Stimulated activated CD4-positive, alpha-beta T cell treated with anti-CD3 and anti-CD28 coated beads, Interleukin-12 subunit alpha, Interleukin-12 subunit beta, amount 100 ng/mL, for 48 hours (primary cell): ENCODE measurements at regions not wholly inside any gene's neighbourhood (a gene's known extent, or its start where the extent isn't known, plus 50 kb on each side); places are given as distances from the start of the nearest gene placed in this dataset.
"Not testable (repeated sequence)": the region's sequence is repeated elsewhere in the genome, so short reads cannot be mapped to it uniquely, and the experiment has no call there.

ENCODE experiments used
- DNase-seq, 3 donors: peaks; one replicate each; pipeline ENCODE4 v3.0.0-alpha.2; 2020; ENCODE audit warnings: low read depth in 2 of 3, low spot score in 1 of 3

DNA sequence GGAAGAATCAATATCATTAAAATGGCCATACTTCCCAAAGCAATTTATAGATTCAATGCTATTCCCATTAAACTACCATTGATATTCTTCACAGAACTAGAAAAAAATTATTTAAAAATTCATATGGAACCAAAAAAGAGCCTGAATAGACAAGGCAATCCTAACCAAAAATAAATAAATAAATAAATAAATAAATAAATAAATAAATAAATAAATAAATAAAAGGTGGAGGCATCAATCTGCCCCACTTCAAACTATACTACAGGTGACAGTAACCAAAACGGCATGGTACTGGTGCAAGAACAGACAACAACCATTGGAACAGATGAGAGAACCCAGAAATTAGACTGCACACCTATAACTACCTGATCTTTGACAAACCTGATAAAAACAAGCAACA is 598.5 kb upstream of the GRM3 start:
- not testable (repeated sequence) for DNase-seq

DNA sequence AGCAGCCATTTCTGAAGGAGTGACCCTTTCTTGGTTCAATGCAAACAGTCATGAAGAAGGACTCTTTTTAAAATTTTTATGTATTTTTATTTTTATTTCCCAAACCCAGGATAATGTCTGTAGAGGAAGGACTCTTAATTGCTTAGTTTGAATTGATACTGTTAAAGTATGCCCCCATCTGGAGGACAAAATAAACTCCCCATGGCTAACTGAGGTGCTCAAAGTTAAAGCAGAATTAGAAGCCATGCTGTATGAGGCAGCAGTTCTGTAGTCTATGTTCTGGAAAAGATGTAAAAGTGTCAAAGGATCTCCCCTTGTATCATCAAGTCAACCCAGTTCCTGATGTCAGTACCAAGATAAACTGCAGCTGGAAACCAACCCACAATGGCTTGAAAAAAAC is 617.9 kb upstream of the GRM3 start:
- DNase-seq, result no peak

DNA sequence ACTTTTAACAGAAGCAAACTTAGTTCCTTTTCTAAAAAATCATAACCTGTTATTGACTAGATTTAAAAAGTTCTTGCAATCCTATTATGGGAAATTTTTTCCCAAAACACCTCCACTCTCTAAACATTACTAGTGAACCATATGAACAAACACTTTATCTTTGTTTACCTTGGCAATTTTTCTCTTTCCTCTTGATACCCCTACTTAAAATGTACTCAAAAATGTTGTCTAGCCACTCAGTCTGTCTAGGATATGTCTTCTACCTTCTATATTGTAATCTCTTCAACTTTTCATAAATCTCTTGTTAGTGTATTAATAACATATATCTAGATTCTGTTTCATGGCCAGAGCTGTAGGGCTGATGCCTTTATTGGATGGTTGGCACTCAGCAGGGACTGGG is 630.0 kb upstream of the GRM3 start:
- no peak for DNase-seq

DNA sequence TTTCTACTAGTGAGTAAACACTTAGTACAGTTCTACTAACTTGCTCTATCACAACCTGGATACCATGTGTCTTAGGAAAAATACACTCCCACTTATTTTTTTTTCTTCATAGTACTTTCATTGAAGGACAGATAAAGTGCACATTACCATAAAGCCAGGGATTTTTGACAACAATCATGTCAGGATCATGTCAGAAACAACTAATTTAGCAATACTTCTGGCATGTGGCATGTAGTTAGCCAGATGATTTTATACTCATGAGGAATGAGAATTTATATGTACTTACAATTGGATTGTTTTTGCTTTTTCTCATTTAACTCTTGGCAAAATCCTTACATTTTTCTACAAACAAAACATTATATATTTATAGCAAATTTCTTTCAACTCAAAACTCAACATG is 630.7 kb upstream of the GRM3 start:
- DNase-seq, result no peak

DNA sequence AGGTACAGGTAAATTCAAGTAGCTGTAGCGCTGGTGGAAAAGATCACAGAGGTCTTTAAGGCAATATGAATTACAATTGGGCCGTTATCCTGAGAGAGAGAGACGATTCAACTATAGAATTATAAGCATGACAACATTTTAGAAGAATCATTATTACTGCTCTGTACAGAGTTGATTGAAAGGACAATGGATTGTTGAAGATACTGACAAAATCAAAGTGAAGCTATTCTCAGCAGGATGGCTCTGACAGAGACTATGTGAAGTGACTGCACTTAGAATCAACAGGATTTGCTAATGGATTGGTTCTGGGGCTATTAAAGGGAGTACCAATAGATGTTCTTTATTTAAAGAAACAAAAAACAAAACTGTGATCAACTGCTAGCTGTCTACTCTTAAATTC is 634.8 kb upstream of the GRM3 start:
- DNase-seq, result no peak

DNA sequence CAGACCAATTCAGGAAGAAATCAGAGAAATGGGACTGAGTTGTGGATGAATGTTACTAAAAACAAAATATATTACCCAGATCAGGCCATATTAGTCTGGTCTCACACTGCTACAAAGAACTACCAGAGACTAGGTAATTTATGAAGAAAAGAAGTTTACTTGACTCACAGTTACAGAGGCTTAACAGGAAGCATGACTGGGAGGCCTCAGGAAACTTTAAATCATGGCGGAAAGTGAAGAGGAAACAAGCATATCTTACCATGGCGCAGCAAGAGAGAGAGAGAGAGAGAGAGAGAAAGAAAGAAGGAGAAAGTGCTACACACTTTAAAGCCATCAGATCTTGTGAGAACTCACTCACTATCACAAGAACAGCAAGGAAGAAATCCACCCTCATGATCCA is 636.8 kb upstream of the GRM3 start:
- DNase-seq, result no peak

DNA sequence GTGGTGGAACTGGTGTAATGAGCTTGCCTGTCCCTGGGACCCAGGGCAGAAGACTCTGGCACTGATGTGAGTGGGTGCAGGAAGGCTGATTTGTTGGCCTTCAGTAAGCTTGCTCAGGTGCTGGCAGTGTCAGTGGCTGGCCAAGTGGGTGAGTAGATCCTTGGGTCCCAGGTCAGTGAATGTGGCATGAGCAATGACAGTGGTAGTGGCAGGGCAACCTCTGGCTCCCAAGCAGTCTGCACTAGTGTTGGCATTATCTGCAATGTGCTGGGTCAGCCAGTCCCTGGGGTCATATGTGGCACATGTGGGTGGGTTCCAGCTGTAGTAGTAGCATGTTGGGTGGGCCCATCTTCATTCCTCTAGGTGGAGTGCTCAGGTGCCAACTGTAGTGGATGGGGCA is 640.9 kb upstream of the GRM3 start:
- DNase-seq, result no peak

DNA sequence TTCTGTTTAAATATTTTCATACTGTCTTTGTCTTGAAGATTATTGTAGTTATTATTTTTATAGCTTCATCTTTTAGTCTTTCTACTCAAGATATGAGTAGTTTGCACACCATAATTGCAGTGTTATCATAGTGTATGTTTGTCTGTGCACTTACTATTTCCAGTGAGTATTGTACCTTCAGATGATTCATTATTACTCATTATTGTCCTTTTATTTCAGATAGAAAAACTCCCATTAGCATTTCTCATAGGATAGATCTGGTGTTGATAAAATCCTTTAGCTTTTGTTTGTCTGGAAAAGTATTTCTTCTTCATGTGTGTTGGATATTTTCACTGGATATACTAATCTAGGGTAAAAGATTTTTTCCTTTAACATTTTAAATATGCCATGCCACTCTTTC is 646.2 kb upstream of the GRM3 start:
- DNase-seq, result no peak

DNA sequence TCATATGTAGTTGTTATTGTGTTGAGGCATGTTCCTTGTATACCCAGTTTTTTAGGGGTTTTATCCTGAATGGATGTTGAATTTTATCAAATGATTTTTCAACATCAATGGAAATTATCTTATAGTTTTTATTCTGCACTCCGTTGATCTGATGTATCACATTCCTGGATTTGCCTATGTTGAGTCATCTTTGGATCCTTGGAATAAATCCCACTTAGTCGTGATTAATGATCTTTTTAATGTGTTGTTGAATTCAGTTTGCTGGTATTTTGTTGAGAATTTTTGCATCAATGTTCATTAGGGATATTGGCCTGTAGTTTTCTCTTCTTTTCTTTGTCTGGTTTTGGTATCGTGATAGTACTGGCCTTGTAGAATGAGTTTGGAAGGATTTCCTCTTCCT is 648.6 kb upstream of the GRM3 start:
- no peak for DNase-seq

DNA sequence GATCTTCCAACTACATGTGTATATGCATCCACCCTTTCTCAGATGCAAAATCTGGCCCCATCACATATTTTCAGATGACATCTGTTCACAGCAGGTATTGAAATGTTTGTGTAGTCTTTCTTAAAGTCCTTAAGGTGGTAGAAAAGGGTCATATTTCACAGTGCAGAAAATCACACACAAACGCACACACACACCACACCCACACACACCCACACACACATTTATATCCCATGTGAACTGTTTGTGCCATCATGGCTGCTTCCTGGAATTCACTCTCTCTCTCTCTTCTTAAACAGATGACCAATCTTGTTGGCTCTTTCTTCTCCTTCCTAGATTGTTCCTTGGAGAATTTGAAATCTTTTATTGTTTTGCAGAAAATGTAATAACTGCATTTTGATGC is 663.0 kb upstream of the GRM3 start:
- DNase-seq, result no peak

DNA sequence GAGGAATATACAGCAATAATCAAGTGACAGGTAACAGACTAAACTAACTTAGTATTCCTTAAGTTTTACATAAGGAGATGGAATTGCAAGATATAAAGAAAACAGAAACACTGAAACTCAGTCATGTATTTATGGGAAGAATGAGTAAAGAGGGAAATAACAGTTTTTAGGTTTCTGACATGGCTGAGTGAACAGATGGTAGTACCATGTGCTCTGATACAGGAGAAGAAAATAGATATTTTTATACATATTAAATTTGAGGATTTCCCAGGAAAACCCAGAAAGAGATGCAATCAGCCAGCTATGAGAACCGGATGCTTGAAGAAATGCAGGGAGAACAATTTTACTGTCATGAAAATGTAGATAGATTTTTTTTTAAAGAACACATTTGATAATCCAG is 669.5 kb upstream of the GRM3 start:
- no peak for DNase-seq

DNA sequence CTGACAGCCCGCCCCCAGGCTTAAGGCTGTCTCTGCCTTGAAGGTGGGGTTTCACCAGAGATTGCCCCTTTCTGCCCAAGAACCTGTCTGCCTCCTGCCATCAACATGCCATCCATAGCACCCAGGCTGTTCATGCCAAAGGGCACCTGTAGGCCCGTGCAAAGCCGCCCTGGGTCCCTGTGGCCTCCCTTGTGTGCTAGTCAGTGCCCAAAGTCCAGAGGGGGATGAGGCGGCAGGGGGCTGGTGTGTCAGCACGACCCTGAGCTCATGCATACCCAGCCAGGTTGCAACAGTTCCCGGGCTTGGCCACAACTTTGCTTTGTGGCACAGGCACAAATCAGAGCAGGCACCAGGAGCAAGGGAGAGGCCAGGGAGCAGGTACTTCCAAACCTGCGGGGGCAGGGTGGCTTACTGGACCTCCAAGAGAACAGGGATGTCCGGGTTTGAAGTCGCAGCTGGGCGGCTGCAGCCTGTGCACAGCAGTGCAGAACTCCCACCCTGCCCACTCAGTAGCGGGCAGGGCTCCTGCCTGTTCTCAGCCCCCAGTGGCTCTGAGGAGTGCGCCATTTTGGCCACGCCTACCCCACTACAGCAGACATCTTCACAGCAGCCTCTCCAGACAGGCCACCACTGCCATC is 671.1 kb upstream of the GRM3 start:
- no peak for DNase-seq

DNA sequence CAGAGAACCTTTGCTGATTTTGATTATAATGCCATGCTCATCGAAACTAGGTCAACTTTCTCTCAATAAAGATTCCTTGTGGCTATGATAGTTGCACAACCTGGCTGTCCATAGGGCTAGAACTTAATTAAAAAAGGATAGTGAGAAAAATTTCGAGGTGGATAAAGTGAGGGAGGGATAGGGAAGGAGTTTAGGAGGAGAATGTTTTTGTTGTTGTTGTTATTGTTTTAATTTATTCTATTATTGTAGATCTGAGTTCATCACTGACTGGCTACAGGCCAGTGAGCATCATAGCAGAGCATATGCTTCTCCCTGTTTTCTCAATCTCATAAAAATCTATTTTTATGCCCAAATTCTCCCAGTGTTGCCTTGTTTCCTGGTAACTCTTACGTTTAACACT is 688.7 kb upstream of the GRM3 start:
- no peak for DNase-seq

DNA sequence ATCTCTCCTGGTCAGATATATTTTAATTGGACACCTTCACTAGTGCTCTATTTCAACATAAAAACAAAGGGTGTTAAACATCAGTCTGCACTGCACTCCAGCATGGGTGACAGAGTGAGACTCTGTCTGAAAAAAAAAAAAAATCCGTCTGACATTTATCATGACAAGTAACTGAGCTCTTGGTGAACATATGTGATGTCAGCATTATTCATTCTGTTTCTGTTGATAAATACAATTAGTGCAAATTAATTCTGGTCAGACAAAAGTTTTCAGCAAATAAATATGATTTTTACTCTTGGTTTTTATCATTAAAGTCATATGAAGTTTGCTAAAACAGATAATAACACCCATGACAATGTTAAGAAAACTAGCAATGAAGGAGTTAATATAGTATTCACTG is 692.8 kb upstream of the GRM3 start:
- DNase-seq, result no peak

DNA sequence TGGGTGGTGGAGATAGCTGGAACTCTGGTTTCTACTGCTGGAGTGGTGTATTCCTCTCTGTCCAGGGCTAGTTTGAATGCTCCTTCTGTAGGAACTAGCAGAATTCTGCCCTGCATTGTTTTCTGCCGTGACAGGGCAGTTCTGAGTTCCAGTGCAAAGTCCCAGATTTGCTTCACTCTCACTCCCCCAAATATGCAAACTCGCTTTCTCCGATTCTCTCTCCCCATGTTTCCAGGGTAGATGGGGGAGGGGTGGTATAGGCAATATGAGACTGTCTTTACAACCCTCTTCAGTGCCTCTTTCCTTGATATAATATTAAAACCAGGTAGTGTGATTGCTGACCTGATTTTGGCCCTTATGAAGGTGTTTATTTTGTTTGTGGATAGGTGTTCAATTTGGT is 693.3 kb upstream of the GRM3 start:
- DNase-seq, result no peak

DNA sequence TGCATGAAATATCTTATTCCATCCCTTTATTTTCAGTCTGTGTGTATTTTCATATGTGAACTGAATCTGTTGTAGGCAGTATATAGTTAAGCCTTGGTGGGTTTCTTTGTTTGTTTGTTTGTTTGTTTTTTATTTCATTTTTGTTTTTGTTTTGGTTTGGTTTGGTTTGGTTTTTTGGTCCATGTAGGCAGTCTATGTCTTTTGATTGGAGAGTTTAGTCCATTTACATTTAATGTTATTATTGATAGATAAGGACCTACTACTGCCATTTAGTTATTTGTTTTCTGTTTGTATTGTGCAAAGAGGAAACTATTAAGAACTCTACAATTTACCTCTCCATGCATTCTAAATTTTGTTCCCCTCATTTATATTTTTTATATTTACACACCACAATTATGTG is 695.9 kb upstream of the GRM3 start:
- DNase-seq, result no peak

DNA sequence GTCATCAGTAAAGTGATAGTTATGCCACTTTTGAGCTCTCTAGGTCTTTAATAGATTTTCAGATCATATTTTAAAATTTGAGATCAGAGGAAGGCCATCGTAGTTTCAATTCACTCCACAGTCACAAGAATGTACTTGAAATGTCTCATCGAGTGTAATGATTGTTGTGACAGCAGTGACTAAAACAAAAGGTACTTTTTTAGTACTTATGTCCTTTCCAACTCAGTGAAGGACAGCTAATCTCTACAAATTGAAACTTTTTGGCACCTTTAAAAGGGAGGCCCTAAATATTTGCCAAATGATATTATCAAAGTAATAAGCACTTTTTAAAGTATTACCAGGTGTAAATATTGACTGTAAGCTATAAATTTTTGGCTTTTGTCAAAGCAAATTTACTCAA is 702.9 kb upstream of the GRM3 start:
- DNase-seq, result no peak

DNA sequence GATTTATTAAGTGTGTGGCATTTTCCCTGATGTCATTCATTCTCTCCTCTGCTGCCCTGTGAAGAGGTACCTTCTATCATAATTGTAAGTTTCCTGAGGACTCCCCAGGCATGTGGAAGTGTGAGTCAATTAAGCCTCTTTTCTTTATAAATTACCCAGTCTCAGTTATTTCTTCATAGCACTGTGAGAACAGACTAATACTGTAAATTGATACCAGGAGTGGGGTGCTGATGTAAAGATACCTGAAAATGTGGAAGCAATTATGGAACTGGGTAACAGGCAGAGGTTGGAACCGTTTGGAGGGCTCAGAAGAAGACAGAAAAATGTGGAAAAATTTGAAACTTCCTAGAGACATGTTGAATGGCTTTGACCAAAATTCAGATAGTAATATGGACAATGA is 711.8 kb upstream of the GRM3 start:
- no peak for DNase-seq

DNA sequence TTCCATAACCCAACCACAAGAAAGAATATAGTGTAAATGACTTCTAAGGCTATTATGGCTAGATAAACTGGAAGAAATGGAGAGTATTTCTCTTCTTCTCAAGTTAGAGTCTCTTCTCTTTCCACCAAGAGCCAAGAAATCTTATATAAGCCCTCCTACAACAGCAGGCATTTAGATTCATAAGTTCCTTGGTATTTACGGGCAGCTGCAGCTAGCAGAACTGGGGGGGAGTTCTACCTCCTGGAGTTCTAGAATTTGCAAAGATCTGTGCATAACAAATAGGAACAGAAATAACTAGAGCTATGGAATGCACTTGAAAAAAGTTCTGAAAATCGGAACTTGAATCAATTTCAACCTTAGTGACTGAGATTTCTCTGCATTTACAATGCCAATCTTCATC is 715.2 kb upstream of the GRM3 start:
- no peak for DNase-seq

DNA sequence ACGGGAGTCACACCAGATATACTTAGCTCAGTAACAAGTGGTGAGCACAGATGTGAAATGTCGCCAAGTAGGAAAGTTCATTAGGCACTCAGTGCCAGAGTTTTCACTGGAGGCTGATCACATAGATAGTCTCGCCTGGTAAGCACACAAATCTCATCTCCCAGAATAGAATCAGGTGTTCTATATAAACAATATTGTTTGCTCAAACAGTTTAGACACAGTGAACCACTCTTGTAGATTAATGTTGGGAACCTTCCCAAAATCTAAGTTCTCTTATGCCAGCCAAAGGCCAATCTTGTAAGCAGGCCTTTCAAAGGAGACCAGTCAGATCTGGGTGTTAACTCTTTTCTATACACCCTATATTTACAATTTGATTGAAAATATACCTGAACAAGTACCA is 716.5 kb upstream of the GRM3 start:
- DNase-seq, result no peak

DNA sequence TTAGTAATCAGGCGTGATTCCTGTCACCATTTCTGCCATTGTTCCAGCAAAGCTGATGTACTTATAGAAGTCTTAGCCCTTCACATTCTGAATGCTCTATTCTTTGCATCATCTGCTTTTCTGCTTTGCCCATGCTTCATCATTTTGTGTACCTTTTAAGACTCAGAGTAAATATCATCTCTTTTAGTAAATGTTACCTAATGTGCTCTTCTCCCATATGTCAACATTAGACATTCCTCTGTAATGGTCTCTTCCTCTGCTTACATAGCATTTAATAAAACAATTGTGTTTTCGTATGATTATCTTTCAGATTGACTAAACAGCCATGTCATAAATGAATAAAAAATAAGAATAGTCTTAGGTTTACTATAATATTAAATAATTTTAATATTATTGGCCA is 719.6 kb upstream of the GRM3 start:
- no peak for DNase-seq

DNA sequence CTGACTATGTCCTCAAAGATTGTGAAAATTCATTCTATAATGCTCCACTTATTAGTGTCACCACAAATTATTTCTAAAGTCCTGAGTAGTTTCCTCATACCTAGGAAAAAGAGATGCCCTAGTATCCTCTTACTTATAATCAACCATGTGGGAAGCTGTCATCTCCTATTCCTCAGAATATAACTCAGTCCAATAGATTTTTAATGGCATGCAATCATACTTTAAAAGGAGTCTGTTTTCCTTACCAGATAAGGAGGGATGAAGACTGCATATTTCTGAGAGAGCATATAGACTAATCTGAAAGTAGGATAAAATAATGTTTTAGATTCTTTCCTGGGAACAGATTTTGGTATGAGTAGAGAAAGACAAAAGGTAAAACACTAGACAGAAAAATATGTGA is 727.7 kb upstream of the GRM3 start:
- no peak for DNase-seq

DNA sequence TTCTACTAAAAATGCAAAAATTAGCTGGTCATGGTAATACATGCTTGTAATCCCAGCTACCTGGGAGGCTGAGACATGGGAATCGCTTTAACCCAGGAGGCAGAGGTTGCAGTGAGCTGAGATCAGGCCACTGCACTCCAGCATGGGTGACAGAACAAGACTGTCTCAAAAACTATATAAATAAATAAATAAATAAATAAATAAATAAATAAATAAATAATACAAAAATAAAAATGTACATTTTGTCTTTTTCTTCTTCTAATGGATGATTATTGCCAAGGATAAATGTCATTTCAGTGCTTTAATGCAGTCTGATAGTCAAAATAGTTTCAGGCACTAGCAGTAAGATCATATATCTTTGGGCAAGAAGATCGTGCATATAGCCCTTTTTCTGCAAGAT is 727.6 kb upstream of the SEMA3D start:
- DNase-seq, result no peak

DNA sequence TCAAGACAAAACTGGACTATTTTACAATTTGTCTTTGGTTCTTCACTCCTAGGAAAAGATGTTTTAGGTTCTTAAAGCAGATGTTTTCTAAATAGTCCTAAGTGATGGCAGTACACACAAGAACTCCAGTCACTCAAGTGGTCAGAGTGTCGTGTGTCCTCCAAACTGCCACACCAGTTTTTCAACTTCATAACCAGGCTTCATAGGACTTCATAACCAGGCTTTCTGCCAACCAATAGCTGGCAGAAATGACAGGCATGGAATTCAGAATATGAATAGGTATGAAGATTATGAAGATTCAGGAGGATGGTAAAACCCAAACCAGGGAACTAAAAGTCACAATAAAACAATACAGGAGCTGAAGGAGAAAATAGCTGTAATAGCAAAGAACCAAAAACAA is 721.2 kb upstream of the SEMA3D start:
- no peak for DNase-seq
